LNCAP (cell line): ENCODE measurements at regions not wholly inside any gene's neighbourhood (a gene's known extent, or its start where the extent isn't known, plus 50 kb on each side); places are given as distances from the start of the nearest gene placed in this dataset.

Source experiments
- CTCF ChIP-seq: fragments of 450-650 bp; IDR thresholded peaks from 2 replicates; pipeline ENCODE4 v1.5.1; 2017; ENCODE audit warnings: mild to moderate bottlenecking

DNA sequence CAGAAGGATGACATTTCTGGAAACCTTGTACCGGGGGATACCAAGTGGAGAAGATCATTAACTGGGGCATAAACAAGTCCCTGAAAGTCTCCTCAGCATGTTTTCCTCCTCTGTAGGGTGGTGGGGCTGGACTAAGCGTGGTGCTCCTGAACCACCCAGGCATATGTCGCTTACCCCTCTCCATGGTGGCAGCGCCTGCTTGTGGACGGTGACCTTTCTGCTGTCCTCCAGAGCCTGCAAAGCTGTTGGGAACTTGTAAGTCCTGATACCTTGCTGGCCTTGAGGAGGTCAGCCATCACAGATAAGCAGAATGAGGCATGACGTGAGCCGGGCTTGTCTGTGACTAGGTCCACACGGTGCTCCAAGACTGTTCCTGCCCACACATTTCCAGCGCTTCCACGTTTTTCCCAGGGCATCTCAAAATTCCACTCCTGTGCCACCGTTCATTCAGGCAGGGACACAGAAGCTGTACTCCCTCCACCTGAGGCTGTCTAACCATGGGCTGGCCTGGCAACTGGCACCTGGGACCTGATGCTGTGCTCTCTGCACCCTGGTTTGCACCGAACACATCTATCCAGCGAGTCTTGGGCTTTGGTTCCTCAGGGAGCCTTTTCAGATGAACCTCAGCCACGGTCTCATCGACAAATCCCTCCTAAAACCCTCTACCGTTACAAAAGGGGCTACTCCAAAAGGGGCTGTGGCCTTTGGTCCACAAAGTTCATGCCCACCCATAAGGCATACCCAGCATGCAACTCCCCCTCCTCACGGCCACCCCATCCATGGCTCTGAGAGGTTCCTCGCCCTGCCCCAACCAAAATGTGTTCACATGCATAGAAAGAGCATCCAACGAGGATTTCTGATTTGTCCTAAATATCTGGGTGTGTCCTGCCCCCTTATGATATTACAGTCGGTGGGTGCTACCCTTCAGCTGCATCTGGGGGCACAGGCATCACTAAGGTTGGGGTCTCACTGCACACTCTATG, 199.6 kb upstream of the DIO3 start:
- TF ChIP-seq CTCF, result no peak

DNA sequence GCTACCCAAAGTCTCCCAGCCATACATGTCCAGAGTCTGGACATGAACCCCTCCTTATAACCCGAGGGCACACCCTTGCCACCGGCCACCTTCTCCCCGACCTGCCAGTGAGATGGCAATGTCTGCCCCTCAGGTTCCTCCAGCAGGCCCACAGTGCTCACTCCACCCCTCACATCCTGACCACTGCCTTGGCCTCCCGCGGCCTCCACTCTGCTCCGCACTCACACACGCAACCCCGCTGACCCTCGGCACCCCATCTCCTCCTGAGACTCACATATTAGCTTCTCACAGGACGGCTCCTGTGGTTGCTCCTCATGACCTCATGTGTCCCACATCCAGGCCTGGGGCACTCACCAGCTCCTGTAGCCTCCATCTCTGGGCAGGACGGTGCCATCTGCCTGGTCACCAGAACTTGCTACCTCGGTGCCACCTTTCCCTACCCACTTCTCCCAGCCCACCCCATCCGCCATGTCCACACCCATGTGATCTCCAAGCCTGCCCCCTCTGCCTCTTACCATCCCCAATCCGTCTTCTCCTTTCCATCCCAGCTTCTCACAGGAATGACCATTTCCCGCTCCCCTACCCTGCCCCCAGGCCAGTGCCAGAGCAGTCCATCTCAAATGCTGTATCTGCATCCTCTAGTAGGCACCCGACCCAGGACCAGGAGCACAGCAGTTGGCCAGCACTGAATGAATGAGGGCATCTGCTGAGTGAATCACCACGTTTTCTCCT, 198.6 kb upstream of the DIO3 start:
- no peak for TF ChIP-seq CTCF

- no peak for TF ChIP-seq CTCF
Observed at GRCh38 chr14:101363261-101363555, 198.1 kb upstream of the DIO3 start.

DNA sequence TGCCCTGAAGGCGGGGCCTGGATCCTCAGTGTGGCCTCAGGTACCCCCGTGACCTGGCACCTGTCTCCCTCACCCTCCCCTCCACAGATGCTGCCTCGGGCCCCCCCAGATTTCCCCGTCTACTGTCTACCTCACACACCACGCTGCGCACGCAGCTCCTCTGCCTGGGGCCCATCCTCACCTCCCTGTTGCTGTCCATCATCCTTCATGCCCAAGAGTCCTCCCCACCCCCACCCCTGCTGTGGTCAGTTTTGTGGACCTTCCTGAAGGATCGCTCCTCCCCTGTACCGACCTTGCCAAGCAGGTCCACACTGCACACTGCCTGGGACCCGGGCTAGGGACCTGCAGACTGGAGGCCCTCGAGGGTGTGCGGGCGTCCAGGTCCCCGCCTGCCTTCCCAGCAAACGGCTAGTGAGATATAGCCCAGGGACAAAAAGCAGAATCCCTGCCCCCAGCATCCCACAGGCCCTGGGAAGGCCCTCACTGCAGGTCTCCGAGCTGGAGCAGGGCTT, 197.4 kb upstream of the DIO3 start:
- TF ChIP-seq CTCF, result no peak

DNA sequence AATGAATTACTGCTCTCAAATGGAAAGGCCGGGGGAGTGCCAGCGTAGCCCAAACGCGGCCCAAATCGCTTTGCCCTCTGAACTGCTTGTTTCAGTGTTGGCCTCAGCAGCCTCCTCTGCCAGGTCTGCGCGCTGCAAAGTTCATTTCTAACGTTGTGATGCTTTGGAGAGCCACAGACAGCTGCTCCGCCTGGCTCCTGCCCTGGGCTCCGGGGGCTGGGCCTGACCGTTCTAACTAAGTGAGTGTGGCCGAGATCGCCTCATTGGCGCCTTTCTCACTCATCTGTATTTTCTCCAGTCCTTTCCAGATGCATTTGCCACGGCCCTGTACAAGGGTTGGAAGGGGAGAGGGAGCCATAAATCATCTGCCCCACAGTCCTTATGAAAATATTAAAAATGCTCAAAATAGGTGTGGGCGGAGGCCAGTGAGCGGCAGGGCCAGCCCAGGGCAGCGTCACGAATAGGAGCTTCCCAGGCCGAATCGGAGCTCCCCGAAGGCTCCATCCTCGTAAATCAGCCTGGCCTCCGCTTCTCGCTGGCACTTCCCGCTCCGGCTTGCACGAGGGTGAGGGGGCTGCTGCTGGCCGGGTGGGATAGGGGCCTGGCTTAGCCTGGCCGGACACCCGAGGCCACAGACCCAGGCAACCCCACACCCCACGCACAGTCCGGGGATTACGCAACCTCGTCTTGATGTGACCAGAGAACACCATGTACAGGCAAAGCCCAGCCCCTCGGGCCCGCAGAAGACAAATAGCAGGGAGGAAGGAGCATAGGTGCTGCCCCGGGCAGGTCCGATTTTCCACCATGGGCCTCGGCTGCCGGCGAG, 196.6 kb upstream of the DIO3 start:
- TF ChIP-seq CTCF, result no peak

- TF ChIP-seq CTCF, result no peak
Observed at GRCh38 chr14:101365329-101366158, 195.8 kb upstream of the DIO3 start.
